Stimulated activated CD8-positive, alpha-beta memory T cell treated with anti-CD3 and anti-CD28 coated beads, Interleukin-7, amount 100 ng/mL, for 24 hours (primary cell): ENCODE measurements at regions not wholly inside any gene's neighbourhood (a gene's known extent, or its start where the extent isn't known, plus 50 kb on each side); places are given as distances from the start of the nearest gene placed in this dataset.

Source experiments
- DNase-seq: peaks from one replicate; pipeline ENCODE4 v3.0.0-alpha.2; 2020; ENCODE audit warnings: low read depth

DNA sequence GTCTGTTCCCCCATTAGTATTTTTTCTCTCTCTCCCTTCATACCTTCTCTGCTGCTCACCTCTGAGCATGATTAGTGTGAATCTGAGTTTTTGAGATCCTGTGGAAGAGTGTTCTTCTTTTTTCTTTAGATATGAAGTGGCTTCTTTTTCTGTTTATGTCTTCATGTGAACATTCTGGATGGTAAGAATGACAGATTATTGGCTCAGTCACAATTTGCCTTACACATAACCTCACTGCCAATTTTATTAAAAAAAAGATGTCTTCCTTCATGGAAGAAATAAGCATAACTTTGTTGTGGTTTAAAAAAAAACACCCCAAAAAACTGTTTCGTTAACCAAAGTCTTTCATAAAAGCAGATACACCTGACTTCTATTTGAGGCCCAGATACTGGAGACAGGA is 539.1 kb downstream of the PLCL1 start:
- DNase-seq: no peak

DNA sequence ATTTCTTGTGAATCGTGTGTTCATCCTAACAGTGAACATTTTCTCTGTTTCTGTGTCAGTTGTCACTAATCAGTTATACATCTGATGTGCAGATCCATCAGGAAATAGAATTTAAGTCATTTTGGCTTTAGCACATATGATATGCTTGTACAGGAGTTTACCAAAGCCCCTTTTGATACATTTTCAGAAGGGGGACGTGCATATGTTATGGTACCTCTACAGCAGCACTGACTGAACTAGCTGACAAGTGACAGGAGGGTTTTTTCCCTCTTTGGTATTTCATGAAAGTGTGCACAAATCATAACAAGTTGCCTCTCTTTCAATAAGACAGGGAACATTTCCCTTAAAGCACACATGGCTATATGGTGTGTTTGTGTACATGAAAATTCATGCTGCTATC is 536.5 kb downstream of the PLCL1 start:
- no peak for DNase-seq

DNA sequence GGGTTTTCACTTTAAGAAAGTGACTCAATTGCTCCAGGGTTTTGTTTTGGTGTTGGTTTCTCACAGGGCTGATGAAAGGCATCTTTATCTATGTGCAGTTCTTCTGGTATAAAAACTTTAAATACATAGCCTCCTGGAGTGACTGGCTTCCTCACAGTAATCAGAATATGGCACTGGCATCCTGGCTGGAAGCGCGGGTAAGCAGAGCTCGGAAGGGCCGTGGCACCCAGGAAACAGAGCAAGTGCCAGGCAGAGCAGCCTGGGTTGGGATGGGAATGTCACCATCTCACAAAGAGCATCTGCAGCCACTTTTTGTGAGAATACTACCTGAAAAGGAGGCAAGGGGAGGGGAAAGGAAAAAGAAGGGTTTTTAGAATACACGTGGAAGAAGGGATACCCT is 534.7 kb downstream of the PLCL1 start:
- no peak for DNase-seq

DNA sequence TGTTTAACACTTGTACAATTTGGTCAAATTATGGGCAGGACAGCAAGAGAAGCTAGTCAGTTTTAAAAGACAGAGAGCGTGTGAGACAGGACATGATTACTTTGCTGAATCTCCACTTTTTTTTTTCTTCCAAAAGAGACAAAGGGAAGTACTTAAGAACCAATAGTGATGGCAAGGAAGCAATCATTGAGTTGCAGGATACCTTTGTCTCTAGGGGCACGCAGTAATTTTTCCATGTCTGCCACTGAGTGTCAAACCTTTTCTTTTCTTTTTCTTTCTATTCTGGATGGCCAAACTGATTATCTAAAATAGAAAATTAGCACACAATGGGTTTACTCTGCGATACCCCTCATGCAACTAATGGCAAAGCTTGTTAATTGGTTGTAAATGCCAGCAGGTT is 533.0 kb downstream of the PLCL1 start:
- no peak for DNase-seq

DNA sequence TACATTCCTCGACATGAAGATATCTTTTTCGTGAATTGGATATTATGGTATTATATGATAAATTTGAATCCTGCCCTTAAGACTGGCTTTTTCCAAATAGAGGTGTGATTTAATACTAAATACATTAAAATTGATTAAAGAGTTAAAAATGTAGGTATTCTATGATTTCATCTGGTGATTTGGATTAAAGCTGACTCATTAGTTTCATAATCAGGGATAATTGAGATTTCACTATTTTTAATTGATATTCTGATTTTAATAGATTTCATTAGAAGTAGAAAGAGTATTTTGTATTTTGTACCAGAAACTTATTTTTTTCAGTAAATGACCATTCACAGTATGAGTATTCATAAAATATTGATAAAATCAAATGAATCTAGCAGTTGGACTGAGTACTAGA is 524.1 kb downstream of the PLCL1 start:
- DNase-seq: no peak

DNA sequence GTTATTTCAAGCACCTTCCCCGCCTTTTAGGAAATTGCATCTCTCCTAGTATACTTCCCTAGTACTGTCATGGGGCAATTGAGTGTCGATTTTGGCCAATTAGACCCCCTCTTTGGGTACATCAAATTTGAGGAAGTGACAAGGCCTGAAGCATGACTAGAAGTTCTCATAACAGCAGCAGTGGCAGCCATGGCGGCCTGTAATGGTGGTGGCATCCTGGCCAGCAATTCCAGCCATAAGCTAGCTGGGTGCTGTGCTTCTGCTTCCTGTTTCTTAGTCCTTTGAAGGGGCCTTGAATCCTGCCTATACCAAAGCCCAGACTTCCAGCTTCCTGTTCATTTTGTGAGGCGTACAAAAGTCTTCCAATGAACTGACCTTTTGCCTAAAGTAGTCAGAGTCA is 523.1 kb downstream of the PLCL1 start:
- no peak for DNase-seq

DNA sequence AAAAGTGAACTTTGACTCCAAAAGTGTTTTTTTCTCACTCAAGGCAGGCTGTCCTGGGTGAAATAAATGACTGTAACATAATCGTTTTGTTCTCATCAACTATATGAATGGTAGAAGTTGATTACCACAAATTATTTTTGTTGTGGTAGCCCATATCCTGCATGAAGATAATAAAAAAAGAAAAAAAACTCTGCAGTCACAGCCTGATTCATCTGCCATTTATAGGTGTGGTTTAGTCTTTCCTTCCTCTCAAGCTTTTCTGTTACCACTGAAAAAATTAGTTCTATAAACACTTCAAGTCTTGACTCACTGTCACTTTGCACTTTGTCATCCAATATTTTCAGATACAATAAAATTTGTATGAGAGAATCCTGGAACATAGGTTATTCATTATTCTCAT is 522.0 kb downstream of the PLCL1 start:
- no peak for DNase-seq

DNA sequence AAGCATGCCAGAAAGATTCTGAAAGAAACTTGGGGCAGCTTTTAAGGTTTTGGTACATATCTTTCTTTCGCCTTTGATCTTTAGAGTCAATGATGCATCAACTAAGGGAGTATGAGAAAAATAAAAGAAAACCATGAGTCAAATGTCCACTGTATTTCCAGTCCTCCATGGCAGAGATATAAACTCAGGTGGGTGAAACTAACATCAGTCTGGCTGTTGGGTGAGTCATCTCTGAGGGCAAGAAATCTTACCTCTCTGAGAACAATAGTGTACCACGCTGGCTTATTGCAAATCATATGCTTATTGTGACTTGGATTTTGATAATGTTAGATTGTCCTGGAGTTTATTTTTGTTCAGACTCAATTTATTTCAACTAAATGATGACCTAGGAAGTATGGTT is 521.0 kb downstream of the PLCL1 start:
- DNase-seq: no peak

DNA sequence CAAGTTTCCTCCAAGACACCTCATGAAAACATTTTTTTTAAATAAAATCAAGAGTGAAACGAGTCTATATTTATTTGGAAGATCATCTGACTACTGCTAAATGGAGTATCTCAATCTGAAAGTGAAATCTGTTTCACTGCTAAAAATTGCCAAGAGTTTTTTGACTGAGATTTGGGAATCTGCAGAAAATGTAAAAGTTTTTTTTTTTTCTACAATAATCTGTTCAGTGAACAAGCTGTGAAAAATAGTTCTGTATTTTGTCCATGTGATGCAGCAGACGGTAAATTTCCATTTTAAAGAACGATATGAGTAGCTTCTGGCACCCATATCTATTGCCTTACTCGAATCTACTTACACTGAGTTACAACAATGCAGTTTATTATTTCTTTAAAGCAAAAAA is 519.7 kb downstream of the PLCL1 start:
- no peak for DNase-seq

DNA sequence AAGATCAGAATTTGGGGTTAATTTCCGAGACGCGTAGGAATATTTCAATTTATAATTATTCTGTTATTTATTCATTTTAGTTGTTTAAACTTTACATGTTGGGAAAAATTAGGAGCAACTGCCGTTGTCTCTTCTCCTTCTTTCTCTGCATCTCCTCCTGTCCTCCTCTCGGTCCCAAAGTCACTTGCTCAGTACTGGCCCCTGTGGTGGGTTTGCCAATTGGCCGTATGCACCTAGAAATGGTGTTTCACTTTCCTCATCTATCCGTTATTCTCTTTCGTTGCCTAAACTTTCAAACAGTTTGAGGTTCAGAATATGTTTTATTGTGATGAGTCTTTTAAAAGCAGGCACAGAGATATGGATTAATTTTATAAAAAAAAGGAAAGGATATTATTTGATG is 517.9 kb downstream of the PLCL1 start:
- DNase-seq: no peak

DNA sequence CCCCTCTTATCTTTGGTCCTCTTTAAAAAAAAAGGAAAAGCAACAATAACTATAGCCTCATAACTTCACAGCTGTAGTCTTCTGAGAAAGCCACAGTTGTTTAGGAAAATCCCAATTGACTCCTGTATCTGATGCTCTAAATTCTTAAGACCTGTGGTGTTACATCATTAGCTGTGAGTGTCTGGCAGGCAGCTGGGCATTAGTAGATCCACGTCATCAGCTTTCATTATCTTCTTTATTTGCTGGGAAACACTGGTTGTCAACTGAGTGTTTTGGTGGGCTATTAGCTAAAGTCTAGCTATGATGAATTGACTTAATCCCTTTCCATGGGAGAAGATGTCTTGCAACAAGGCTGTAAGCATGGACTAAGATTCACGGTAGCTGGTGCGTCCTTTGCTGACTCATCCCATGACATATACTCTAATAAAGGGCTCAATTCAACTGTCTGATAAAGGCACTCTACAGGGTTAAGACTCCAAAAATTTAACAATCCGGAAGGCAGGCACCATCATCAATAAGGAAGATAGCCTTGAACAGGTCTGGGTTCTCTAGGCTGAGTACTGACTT is 517.2 kb downstream of the PLCL1 start:
- DNase-seq: no peak

DNA sequence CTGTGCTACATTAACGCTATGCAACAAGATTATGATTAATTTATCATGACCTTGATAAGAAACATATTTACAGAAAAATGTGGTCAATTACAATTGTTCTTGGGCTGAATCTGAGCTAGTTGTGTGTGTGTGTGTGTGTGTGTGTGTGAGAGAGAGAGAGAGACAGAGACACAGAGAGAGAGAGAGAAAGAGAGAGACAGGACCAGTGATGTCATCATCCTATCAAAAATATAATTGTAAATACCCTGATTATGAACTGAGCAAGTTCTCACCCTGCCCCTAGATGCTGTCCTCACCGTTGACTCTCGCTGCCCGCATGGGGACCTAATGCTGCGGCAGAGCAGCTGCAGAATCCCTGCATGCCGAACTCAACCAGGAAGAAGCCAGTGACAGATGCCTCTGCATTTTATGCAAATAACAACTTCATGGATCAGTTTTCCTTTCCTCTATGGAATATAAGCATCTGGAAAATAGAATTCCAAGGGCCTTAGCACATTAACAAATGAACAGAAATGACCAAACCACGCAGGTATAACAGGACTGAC is 512.5 kb downstream of the PLCL1 start:
- no peak for DNase-seq

DNA sequence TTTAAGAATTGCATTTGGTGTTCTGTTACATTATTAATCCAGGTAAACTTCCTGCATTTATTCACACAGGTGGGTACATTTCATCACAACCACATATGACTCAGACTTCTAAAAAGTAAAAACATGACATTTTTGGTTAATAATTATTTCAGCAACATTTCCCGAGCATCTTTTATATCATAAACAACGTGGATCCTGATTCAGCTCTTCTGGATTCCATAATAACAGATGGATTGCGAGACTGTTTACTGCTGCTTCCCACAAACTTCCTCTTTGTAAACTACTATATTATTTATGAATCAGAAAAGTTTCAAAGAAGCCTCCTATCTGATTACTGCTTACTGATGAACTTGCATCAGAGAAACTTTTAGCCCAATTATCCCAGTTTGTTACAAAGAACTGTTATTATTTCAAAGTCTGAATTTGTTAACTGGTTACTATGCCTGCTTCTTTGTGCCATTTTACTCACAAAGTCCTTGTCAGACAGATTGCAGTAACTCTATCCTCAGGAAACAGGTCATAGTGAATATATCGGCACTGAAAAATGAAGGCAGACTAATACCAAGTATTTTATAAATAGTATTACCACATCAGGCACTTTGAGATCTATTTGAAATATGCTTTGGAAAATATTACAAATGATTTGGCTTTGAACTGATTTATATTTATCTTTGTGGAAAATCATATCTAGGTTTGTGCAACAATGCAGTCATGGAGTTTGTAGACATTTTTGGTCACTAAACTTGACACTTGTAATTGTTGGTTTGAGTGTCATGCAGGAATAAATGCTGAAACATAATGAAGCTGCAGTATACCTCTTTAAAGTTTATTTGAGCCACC is 511.6 kb downstream of the PLCL1 start:
- DNase-seq: no peak

DNA sequence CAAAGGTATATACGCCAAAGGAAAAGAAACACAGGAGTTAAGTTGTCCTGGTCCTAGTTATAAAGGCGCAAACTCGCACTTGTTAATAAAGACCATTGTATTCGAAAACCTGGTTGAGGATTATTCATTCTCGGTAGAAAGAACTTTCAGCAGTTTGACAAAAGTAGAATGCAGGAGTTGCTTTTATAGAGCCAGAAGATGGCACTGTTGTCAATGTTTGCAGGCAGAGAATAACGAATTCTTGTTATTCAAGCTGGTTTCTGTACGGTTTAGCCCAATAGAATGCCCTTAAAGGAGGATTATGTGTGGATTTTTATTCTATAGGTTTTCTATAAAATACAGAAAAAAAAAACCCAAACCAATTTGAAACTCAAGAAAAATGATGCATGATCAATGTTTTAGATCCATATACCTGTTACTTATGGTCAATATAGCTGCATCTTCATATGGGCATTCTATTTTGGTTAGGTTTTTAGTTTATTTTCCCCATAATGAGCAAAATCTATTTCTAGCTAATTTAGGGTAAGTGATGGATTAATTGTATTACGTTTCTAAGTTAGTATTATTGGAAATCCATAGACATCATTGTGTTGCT is 510.3 kb downstream of the PLCL1 start:
- DNase-seq: no peak

DNA sequence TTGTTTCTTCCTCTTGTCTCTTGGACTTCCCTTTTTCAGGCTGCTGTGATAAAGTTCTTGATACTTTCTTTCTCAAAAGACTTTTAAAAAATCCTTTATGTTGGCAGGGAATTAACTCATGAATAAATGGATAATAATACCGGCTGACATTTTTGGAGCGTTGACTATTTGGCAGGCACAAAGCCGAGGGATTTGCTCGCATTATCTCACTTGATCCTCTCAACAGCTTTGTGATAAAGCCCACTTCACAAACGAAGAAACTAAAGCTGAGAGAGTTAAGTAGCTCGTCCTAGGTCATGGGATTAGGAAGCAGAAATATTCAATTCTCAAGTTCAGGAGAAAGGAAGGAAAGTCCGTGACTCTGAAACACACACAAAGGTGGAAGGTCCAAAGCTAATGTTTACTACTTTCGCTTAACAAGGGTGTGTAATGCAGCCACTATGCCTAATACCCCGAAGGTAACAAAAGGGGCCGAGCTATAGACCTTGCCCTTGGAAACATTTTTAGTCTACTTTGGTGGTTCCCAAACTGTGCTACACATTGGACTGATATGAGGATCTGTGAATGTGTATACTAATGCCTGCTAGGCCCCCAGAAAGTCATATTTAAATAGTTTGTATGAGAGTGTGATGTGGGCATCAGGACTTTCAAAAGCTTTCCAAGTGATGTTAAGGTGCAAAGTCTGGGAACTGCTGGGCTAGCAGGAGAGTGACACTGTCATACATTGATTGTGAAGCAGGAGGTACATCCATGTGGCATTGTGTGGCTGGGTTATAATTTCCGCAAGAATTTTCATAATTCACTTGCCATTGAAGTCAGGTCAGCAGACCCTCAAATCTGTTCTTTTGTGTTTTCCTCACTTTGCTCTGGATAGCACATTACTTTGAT is 508.4 kb downstream of the PLCL1 start:
- no peak for DNase-seq

DNA sequence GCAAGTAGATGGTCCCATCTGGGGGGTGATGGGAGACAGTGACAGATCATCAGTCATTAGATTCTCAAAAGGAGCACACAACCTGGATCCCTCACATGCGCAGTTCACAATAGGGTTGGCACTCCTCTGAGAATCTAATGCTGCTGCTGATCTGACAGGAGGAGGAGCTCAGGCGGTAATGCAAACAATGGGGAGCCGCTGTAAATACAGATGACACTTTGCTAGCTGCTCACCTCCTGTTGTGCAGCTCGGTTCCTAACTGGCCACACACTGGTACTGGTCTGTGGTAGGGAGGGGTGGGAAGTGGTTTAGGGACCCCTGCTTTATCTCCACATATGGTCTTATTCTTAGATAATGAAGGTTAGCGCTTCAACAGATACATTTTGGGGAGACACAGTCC is 506.6 kb downstream of the PLCL1 start:
- no peak for DNase-seq

DNA sequence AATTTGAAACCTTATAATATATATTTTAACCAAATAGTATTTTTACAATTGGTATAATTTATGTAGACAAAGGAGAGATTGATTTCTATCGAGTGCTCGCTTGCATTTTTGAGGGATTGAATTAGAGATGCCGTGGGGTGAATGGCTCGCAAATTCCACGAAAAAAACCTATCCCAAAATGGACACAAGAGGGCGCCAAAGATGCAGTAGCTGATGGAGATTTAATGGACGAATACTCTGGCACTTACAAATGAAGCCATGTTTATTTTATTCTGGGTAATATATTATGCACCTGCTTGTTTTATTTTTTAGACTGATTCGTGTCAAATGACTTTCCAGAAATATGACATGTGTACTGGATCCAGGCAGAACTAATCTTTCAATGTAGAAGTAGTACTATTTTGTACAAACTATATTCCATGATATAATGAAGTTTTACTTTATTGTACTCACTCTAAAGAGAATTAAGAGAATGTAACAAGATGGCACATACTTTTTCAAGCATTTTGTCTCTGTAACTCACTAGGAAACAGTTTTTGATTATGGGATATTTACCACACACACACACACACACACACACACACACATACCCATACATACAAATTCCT is 505.4 kb downstream of the PLCL1 start:
- peak; percentile 28 for DNase-seq

DNA sequence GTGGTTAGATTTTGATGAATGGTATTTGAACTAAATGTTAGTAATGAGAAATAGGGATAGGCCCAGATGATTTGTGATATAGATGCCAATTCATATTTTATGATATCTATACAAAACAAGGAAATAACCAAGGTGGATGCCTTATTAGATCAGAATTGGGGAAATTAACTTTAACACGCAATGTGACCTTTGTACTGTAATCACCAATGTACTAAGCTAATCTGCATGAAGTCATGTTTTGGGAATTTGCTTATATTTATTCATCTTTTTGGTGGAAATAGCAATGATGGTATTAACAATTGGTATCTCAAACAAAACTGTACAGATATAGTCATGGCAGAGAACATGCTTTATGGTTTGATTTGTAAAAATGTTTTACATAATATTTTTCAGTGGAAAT is 504.7 kb downstream of the PLCL1 start:
- no peak for DNase-seq

DNA sequence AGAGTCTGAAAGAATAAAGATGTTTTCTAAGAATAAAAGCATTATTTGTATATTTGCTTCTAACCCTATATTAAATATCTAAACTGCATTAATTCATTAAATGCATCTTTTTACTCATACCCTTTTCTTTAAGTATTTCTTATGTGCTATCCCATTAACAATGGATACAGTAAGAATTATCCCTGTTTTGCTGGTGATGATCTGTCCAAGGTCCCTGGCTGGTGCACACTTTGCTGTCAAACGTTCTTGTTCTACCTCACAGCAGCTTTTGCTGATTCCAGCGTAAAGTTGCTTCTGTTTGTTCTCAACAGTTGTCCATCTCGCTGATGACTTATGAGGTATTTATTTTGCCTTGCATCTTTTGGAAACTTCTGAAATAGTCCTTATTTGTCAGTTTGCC is 504.0 kb downstream of the PLCL1 start:
- no peak for DNase-seq

DNA sequence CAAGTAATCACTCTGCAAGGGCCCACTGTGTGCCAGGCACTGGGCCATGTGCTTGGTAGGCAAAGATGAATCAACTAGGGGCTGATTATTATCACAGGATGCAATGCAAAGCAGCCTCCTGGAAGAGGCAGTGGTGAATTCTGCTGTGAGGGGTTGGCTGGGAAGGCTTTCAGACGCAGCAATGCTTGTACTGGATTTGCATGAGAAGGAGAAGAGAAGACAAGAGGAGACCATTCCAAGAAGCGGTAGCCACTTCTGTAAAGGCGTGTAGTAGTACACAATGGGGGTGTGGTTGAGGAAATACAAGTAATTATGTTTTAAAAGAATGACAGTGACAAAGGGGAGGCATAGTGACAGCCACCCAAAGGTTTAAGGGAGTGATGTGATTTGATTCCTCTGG is 502.7 kb downstream of the PLCL1 start:
- DNase-seq: no peak

DNA sequence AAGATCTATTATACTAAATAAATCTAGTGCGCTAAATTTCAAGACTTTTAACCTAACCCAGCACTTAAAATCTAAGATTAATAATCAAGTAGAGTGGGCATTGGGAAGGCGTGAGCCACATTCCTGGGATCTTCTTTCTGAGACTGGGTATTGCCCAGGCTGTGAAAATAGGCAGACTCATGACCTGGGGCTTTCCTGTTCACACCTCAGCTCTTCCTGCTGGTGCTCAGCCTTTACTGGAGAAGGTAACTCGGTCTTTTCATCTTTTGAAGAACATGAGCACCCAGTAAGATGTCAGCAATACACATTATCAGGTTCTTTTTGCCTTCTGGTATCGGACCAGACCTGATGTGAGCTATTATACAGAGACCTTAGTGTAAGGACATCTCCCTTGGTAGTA is 500.5 kb downstream of the PLCL1 start:
- no peak for DNase-seq

DNA sequence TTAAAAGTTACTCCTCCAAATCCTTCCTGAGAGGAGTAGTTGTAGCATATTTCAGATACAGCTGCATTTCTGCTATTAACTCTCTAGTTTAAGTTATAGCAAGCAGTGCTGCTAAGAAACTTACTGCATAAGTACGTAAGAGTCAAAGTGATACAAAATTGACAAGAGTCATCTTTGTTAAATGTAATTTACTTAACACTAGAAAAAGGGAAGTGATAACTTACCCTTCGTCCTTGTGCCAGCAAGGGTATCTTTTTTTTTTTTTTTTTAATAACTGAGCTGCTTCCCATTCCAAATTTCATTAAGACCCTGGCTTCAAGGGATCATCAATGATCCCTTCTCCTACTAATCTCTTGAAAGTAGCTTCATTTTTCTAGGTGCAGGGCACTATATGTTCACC is 493.0 kb downstream of the PLCL1 start:
- DNase-seq: no peak
